Body of pancreas (tissue), 4 donors: ENCODE measurements at regions not wholly inside any gene's neighbourhood (a gene's known extent, or its start where the extent isn't known, plus 50 kb on each side); places are given as distances from the start of the nearest gene placed in this dataset.
A peak's percentile ranks its signal among the peaks of the same experiment; 100 is the strongest.
"Not testable (repeated sequence)": the region's sequence is repeated elsewhere in the genome, so short reads cannot be mapped to it uniquely, and the experiment has no call there.

Source experiments
- ATAC-seq: fragments of 150-250 bp; one replicate; pipeline ENCODE4 v1.9.1; 2016
- DNase-seq, 4 donors: peaks; one replicate each; pipeline ENCODE4 v3.0.0-alpha.2; 2019
- H3K27ac ChIP-seq, 4 donors: fragments of 200-600 bp; sonication (generic); 1 replicate in 3 of 4; 2 replicates in 1 of 4; pipeline versions ENCODE4 v1.5.1 to v1.6.1; 2016 to 2019; ENCODE audit warnings: mild to moderate bottlenecking in 1 of 4, mixed read lengths in 1 of 4, moderate library complexity in 1 of 4
- H3K27me3 ChIP-seq, 2 donors: fragments of 200-600 bp; sonication (generic); one replicate each; pipeline ENCODE4 v1.6.0; 2016; ENCODE audit warnings: mild to moderate bottlenecking in 1 of 2
- H3K36me3 ChIP-seq, 2 donors: fragments of 200-600 bp; sonication (generic); replicated peaks in 1 of 2; 2 replicates each; pipeline ENCODE4 v1.5.1; 2016; ENCODE audit warnings: low read depth in 2 of 2; ENCODE audit not compliant: insufficient read depth in 1 of 2
- H3K4me1 ChIP-seq: fragments of 200-600 bp; sonication (generic); one replicate; pipeline ENCODE4 v1.6.0; 2016
- H3K4me3 ChIP-seq, 2 donors: fragments of 200-600 bp; sonication (generic); 1 replicate in 1 of 2; 2 replicates in 1 of 2; pipeline ENCODE4 v1.5.1; 2016 to 2019
- H3K9me3 ChIP-seq, 3 donors: fragments of 200-600 bp; sonication (generic); 1 replicate in 2 of 3; 2 replicates in 1 of 3; pipeline ENCODE4 v1.5.1; 2016
- CTCF ChIP-seq, 7 experiments: fragments of 450-650 bp in 4 of 7; fragments of 200-600 bp in 3 of 7; sonication (generic) in 3 of 7; IDR thresholded peaks; one replicate each; pipeline ENCODE4 v1.5.1; 2016 to 2019; ENCODE audit warnings: antibody characterized with exemption in 7 of 7
- POLR2A ChIP-seq, 3 donors: fragments of 450-650 bp; IDR thresholded peaks; one replicate each; pipeline ENCODE4 v1.6.1; 2016; ENCODE audit warnings: antibody characterized with exemption in 3 of 3, mild to moderate bottlenecking in 2 of 3
- WGBS, 2 donors: methylation state at CpG; one replicate each; pipeline ENCODE4 v1.1.5; 2017; 5-methylcytosine and 5-hydroxymethylcytosine counted together
- intact Hi-C: fragments of 100-400 bp; cut with DNase I; formaldehyde crosslinking; loops from one replicate; pipeline ENCODE4 v1.15.1; 2023

GRCh38 chr3:11915621-11916424 is 69.1 kb upstream of the TAMM41 start:
- H3K36me3 ChIP-seq: no peaks in the 10 kb centered on the region
- ATAC-seq (no peak), DNase-seq (no peak)
- 69 to 71% methylated on average over 5 to 11 of the region's 11 CpGs for WGBS, 2 donors
- peaks cover 14% of the 10 kb centered on the region for H3K4me1 ChIP-seq
- H3K27ac ChIP-seq: no peak overlapping the region
- intact Hi-C loops: no loop called here
- H3K9me3 ChIP-seq: no peaks in the 10 kb centered on the region
- no peak overlapping the region for H3K4me3 ChIP-seq
- H3K27me3 ChIP-seq: no peaks in the 10 kb centered on the region
- no peak for TF ChIP-seq CTCF (IDR thresholded peaks at IDR 0.05)
- TF ChIP-seq POLR2A (IDR thresholded peaks at IDR 0.05): no peak

- H3K36me3 ChIP-seq, ATAC-seq, H3K27me3 ChIP-seq, H3K27ac ChIP-seq, H3K4me3 ChIP-seq, intact Hi-C loops, H3K9me3 ChIP-seq: not testable (repeated sequence)
- DNase-seq: peak in 1 of 4 donors; percentile 27
- H3K4me1 ChIP-seq: peaks cover 11% of the 10 kb centered on the region
- WGBS, 2 donors: 43 to 50% methylated on average over 2 of the region's 2 CpGs
Observed at GRCh38 chr3:11916425-11916762, 69.7 kb upstream of the TAMM41 start.

GRCh38 chr3:11917051-11917450 is 70.4 kb upstream of the TAMM41 start:
- ATAC-seq (no peak), DNase-seq (no peak)
- WGBS, 2 donors: 88 to 90% methylated on average over 11 of the region's 11 CpGs
- H3K27me3 ChIP-seq: no peaks in the 10 kb centered on the region
- H3K4me3 ChIP-seq: no peak overlapping the region
- peaks cover 11% of the 10 kb centered on the region for H3K4me1 ChIP-seq
- intact Hi-C loops: no loop called here
- no peaks in the 10 kb centered on the region for H3K36me3 ChIP-seq
- H3K27ac ChIP-seq: no peak overlapping the region
- TF ChIP-seq POLR2A (IDR thresholded peaks at IDR 0.05) (no peak), CTCF (IDR thresholded peaks at IDR 0.05) (no peak)
- H3K9me3 ChIP-seq: no peaks in the 10 kb centered on the region

- WGBS, 2 donors: 37 to 41% methylated on average over 7 of the region's 7 CpGs
- intact Hi-C loops: no loop called here
- H3K27ac ChIP-seq: no peak overlapping the region
- no peaks in the 10 kb centered on the region for H3K36me3 ChIP-seq
- TF ChIP-seq CTCF (IDR thresholded peaks at IDR 0.05) (no peak), POLR2A (IDR thresholded peaks at IDR 0.05) (no peak)
- H3K27me3 ChIP-seq: no peaks in the 10 kb centered on the region
- no peak for DNase-seq
- no peaks in the 10 kb centered on the region for H3K9me3 ChIP-seq
- no peak for ATAC-seq
- H3K4me1 ChIP-seq: peaks cover 11% of the 10 kb centered on the region
- no peak overlapping the region for H3K4me3 ChIP-seq
Observed at GRCh38 chr3:11919390-11919789, 72.7 kb upstream of the TAMM41 start.

GRCh38 chr3:11924518-11924917 is 77.8 kb upstream of the TAMM41 start:
- Histone ChIP-seq H3K4me1 (no peaks in the 10 kb centered on the region), H3K36me3 (no peaks in the 10 kb centered on the region), H3K9me3 (no peaks in the 10 kb centered on the region), H3K27me3 (no peaks in the 10 kb centered on the region), H3K27ac (no peak overlapping the region), H3K4me3 (no peak overlapping the region)
- DNase-seq (no peak), ATAC-seq (no peak)
- TF ChIP-seq CTCF (IDR thresholded peaks at IDR 0.05): no peak
- TF ChIP-seq POLR2A (IDR thresholded peaks at IDR 0.05): no peak
- intact Hi-C loops: no loop called here
- WGBS, 2 donors: 65 to 68% methylated on average over 2 of the region's 2 CpGs
